GM12801 (cell line): ENCODE measurements at regions not wholly inside any gene's neighbourhood (a gene's known extent, or its start where the extent isn't known, plus 50 kb on each side); places are given as distances from the start of the nearest gene placed in this dataset.

ENCODE experiments used
- TF ChIP-seq, protein P1 (sequence below): IDR thresholded peaks from one replicate; pipeline ENCODE4 v1.5.1; 2011; ENCODE audit warnings: control low read depth; ENCODE audit not compliant: insufficient read length; ENCODE audit errors: extremely low read depth

DNA sequence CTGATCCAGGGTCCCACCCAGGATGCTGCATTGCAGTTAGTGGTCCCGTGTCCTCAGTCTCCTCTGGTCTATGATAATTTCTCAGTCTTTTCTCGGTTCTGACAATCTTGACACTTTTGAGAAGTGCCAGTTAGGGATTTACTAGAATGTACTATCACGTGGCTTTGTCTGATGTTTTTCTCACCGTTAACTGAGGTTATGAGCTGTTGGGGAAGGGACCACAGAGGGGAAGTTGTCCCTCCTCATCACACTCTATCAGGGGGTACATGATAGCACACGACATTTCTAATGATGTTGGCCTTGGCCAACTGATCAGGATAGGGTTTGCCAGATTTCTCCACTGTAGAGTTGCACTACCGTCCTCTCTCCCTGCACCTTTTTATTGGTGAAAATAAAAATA lies 250.9 kb upstream of the SDK2 start:
- TF ChIP-seq, protein P1, sequence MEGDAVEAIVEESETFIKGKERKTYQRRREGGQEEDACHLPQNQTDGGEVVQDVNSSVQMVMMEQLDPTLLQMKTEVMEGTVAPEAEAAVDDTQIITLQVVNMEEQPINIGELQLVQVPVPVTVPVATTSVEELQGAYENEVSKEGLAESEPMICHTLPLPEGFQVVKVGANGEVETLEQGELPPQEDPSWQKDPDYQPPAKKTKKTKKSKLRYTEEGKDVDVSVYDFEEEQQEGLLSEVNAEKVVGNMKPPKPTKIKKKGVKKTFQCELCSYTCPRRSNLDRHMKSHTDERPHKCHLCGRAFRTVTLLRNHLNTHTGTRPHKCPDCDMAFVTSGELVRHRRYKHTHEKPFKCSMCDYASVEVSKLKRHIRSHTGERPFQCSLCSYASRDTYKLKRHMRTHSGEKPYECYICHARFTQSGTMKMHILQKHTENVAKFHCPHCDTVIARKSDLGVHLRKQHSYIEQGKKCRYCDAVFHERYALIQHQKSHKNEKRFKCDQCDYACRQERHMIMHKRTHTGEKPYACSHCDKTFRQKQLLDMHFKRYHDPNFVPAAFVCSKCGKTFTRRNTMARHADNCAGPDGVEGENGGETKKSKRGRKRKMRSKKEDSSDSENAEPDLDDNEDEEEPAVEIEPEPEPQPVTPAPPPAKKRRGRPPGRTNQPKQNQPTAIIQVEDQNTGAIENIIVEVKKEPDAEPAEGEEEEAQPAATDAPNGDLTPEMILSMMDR: no peak

DNA sequence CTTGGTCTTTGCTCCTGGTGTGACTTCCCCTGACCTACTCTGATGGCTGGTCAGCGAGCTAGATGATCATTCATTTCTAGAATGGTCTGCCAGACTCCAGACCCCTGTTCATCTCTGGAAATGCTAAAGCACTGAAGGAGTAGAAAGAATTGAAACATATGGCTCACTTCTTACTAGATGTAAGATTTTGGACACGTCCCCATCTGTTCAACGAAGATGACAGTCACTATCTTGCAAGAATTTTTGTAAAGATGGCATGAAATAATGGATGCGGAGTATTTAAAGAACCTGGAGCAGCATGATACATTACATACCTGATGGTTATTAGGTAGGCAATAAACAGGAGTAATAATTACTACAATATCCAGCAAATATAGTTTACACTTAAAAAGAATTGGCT lies 252.7 kb upstream of the SDK2 start:
- TF ChIP-seq, protein P1: no peak

DNA sequence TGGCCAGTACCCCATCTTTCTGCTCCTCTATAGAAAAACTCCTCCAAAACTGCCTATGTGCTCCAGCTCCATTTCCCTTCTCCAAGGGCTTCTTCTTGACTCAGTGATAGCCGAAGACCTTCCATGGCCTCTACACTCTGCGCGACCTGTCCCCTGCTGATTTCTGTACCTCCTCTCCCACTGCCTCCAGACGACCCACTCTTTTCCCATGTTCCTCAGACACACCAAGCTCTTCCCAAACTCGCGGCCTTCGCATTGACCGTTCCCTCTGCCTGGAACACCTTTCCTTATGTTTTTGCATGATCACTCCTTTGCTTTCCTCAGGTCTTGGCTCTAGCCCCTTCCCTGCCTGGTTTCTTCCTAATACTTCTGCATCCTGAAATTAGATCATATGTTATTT lies 255.6 kb upstream of the SDK2 start:
- TF ChIP-seq, protein P1: no peak

DNA sequence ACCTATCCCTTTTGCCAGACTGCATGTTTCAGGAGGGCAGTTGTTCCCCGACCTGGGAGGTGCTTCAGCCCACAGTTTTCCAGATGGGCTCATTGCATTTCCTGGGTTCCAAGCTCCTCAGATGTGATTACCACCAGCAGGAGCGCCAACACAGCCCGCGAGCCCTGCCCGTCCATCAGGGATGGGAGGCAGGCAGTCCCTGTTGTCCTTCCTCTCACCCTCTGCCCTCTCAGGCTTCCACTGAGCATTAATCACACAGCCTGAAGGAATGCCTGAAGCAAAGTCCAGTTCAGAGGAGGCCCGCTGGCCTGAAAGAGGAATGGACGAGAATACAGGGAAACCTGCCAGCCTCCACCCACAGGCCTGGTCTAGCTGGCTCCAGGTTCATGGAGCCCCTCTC lies 256.3 kb upstream of the SDK2 start:
- TF ChIP-seq, protein P1: no peak

DNA sequence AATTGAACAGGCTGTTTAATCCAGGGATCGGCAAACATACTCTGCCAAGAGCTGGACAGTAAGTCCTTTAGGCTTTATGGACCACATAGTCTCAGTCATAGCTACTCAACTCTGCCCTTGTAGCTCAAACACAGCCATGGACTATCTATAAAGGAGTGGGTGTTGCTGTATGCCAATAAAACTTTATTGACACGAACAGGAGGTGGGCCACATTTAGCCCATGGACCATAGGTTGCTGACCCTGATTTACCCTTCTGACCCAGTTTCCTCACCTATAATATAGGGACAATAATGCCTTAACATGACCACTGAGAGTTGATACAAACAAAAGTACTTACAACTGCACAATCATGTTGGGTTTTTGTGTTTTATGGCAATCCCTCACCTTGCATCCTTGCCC lies 257.0 kb upstream of the SDK2 start:
- TF ChIP-seq, protein P1: no peak

- TF ChIP-seq, protein P1: no peak
Measured at GRCh38 chr17:73901661-73902415, 257.6 kb upstream of the SDK2 start.

GRCh38 chr17:73902416-73903181 lies 258.4 kb upstream of the SDK2 start:
- TF ChIP-seq, protein P1: no peak
